K562 (cell line): ENCODE measurements at regions not wholly inside any gene's neighbourhood (a gene's known extent, or its start where the extent isn't known, plus 50 kb on each side); places are given as distances from the start of the nearest gene placed in this dataset.

ENCODE experiments used
- ELF4 ChIP-seq: fragments of 450-650 bp; formaldehyde crosslinking; IDR thresholded peaks from 2 replicates; pipeline ENCODE4 v1.4.0; 2022; ENCODE audit warnings: missing genetic modification characterization
- NRF1 ChIP-seq, 2 experiments: fragments of 450-650 bp; IDR thresholded peaks in 1 of 2; conservative IDR thresholded peaks in 1 of 2; 2 replicates each; pipeline ENCODE4 v1.6.1; 2014; ENCODE audit warnings: mild to moderate bottlenecking in 2 of 2
- ZKSCAN8 ChIP-seq: fragments of 200-800 bp; sonication (Bioruptor generic); IDR thresholded peaks from 2 replicates; pipeline ENCODE4 v1.6.1; 2016; ENCODE audit warnings: missing genetic modification characterization, missing compliant biosample characterization
- TF ChIP-seq, protein P1 (sequence below): fragments of 200-800 bp; sonication (Bioruptor generic); IDR thresholded peaks from 2 replicates; pipeline ENCODE4 v1.6.1; 2016; ENCODE audit warnings: missing genetic modification characterization, missing compliant biosample characterization
- TF ChIP-seq, protein P2 (sequence below), 3 experiments: IDR thresholded peaks in 2 of 3; conservative IDR thresholded peaks in 1 of 3; 2 replicates each; pipeline ENCODE4 v1.5.1; 2011 to 2012; ENCODE audit warnings: low read length in 3 of 3, mild to moderate bottlenecking in 3 of 3, control low read depth in 2 of 3, improper control_type of control experiment in 1 of 3, inconsistent platforms in 1 of 3, low read depth in 1 of 3, mixed read lengths in 1 of 3, moderate library complexity in 1 of 3; ENCODE audit not compliant: insufficient read depth in 2 of 3

GRCh38 chr6:21521276-21521675, 72.3 kb upstream of the SOX4 start:
- TF ChIP-seq NRF1 (conservative IDR thresholded peaks at IDR 0.05 in 1 of 2, IDR thresholded peaks at IDR 0.05 in 1 of 2) = no peak
- TF ChIP-seq ELF4 (CRISPR knock-in tag) = no peak
- TF ChIP-seq, protein P1, sequence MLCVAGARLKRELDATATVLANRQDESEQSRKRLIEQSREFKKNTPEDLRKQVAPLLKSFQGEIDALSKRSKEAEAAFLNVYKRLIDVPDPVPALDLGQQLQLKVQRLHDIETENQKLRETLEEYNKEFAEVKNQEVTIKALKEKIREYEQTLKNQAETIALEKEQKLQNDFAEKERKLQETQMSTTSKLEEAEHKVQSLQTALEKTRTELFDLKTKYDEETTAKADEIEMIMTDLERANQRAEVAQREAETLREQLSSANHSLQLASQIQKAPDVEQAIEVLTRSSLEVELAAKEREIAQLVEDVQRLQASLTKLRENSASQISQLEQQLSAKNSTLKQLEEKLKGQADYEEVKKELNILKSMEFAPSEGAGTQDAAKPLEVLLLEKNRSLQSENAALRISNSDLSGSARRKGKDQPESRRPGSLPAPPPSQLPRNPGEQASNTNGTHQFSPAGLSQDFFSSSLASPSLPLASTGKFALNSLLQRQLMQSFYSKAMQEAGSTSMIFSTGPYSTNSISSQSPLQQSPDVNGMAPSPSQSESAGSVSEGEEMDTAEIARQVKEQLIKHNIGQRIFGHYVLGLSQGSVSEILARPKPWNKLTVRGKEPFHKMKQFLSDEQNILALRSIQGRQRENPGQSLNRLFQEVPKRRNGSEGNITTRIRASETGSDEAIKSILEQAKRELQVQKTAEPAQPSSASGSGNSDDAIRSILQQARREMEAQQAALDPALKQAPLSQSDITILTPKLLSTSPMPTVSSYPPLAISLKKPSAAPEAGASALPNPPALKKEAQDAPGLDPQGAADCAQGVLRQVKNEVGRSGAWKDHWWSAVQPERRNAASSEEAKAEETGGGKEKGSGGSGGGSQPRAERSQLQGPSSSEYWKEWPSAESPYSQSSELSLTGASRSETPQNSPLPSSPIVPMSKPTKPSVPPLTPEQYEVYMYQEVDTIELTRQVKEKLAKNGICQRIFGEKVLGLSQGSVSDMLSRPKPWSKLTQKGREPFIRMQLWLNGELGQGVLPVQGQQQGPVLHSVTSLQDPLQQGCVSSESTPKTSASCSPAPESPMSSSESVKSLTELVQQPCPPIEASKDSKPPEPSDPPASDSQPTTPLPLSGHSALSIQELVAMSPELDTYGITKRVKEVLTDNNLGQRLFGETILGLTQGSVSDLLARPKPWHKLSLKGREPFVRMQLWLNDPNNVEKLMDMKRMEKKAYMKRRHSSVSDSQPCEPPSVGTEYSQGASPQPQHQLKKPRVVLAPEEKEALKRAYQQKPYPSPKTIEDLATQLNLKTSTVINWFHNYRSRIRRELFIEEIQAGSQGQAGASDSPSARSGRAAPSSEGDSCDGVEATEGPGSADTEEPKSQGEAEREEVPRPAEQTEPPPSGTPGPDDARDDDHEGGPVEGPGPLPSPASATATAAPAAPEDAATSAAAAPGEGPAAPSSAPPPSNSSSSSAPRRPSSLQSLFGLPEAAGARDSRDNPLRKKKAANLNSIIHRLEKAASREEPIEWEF (CRISPR knock-in tag) = no peak
- no peak for TF ChIP-seq ZKSCAN8 (CRISPR knock-in tag)
- TF ChIP-seq, protein P2, sequence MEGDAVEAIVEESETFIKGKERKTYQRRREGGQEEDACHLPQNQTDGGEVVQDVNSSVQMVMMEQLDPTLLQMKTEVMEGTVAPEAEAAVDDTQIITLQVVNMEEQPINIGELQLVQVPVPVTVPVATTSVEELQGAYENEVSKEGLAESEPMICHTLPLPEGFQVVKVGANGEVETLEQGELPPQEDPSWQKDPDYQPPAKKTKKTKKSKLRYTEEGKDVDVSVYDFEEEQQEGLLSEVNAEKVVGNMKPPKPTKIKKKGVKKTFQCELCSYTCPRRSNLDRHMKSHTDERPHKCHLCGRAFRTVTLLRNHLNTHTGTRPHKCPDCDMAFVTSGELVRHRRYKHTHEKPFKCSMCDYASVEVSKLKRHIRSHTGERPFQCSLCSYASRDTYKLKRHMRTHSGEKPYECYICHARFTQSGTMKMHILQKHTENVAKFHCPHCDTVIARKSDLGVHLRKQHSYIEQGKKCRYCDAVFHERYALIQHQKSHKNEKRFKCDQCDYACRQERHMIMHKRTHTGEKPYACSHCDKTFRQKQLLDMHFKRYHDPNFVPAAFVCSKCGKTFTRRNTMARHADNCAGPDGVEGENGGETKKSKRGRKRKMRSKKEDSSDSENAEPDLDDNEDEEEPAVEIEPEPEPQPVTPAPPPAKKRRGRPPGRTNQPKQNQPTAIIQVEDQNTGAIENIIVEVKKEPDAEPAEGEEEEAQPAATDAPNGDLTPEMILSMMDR (IDR thresholded peaks at IDR 0.05 in 2 of 3, conservative IDR thresholded peaks at IDR 0.05 in 1 of 3; ENCODE audit: insufficient read depth in 2 of 3, low read depth in 1 of 3, low read length in 3 of 3) = no peak
